Natural killer cell (primary cell): ENCODE measurements at regions not wholly inside any gene's neighbourhood (a gene's known extent, or its start where the extent isn't known, plus 50 kb on each side); places are given as distances from the start of the nearest gene placed in this dataset.
"Not testable (repeated sequence)": the region's sequence is repeated elsewhere in the genome, so short reads cannot be mapped to it uniquely, and the experiment has no call there.

ENCODE experiments used
- ATAC-seq, 3 donors: fragments of 150-1000 bp in 2 of 3; fragments of 200-7000 bp in 1 of 3; cut with Tn5 transposase; 1 replicate in 1 of 3; 2 replicates in 2 of 3; pipeline ENCODE4 v1.10.0; 2021; ENCODE audit warnings: mild to moderate bottlenecking in 2 of 3, moderate library complexity in 2 of 3
- DNase-seq, 2 donors: peaks; one replicate each; pipeline versions ENCODE4 v3.0.0 to v3.0.0-alpha.2; 2013 to 2021; ENCODE audit warnings: mixed read lengths in 1 of 2
- H3K27ac ChIP-seq: one replicate; pipeline ENCODE4 v1.5.1; 2013; ENCODE audit warnings: mild to moderate bottlenecking, low read length
- H3K27me3 ChIP-seq: one replicate; pipeline ENCODE4 v1.6.1; 2013; ENCODE audit warnings: low read length; ENCODE audit not compliant: control insufficient read depth, insufficient read depth
- H3K36me3 ChIP-seq: one replicate; pipeline ENCODE4 v1.6.1; 2013; ENCODE audit warnings: low read length; ENCODE audit not compliant: control insufficient read depth, insufficient read depth
- H3K4me1 ChIP-seq: one replicate; pipeline ENCODE4 v1.6.1; 2013; ENCODE audit warnings: low read length; ENCODE audit not compliant: control insufficient read depth, insufficient read depth
- H3K4me3 ChIP-seq: one replicate; pipeline ENCODE4 v1.5.1; 2013; ENCODE audit warnings: low read length
- H3K9me3 ChIP-seq: one replicate; pipeline ENCODE4 v1.6.1; 2013; ENCODE audit warnings: low read length; ENCODE audit not compliant: control insufficient read depth, insufficient read depth
- H3K27ac Mint-ChIP-seq, 2 donors: one replicate each; pipeline ENCODE4 v1.8.0; 2022; ENCODE audit warnings: mild to moderate bottlenecking in 2 of 2, mixed read lengths in 2 of 2, moderate library complexity in 1 of 2
- H3K27me3 Mint-ChIP-seq, 2 donors: one replicate each; pipeline ENCODE4 v1.8.0; 2022; ENCODE audit warnings: low read depth in 2 of 2, mixed read lengths in 2 of 2
- H3K36me3 Mint-ChIP-seq: one replicate; pipeline ENCODE4 v1.8.0; 2022; ENCODE audit warnings: mixed read lengths
- H3K4me1 Mint-ChIP-seq, 2 donors: one replicate each; pipeline ENCODE4 v1.8.0; 2022; ENCODE audit warnings: mixed read lengths in 2 of 2
- H3K4me3 Mint-ChIP-seq: one replicate; pipeline ENCODE4 v1.8.0; 2022; ENCODE audit warnings: mild to moderate bottlenecking, moderate library complexity, mixed read lengths
- H3K9me3 Mint-ChIP-seq, 2 donors: one replicate each; pipeline ENCODE4 v1.8.0; 2022; ENCODE audit warnings: mixed read lengths in 2 of 2
- CTCF ChIP-seq: fragments of 200-600 bp; IDR thresholded peaks from one replicate; pipeline ENCODE4 v1.8.0; 2022; ENCODE audit warnings: antibody characterized with exemption
- WGBS: methylation state at CpG from one replicate; pipeline ENCODE4 v1.1.7; 2013; ENCODE audit warnings: missing lambda C conversion rate; ENCODE audit not compliant: insufficient coverage; 5-methylcytosine and 5-hydroxymethylcytosine counted together
- intact Hi-C: fragments of 100-400 bp; cut with micrococcal nuclease; formaldehyde crosslinking; loops from one replicate; pipeline ENCODE4 v1.14.2; 2022

- Mint-ChIP-seq H3K4me1 (no peaks in the 10 kb centered on the region), H3K36me3 (no peaks in the 10 kb centered on the region), H3K4me3 (no peak overlapping the region), H3K9me3 (no peaks in the 10 kb centered on the region), H3K27ac (no peak overlapping the region), H3K27me3 (peaks cover 4 to 13% of the 10 kb centered on the region in 2 donors)
- H3K9me3 ChIP-seq, result no peaks in the 10 kb centered on the region
- no peaks in the 10 kb centered on the region for H3K4me1 ChIP-seq
- no peaks in the 10 kb centered on the region for H3K36me3 ChIP-seq
- 67% methylated on average over 1 of the region's 1 CpG for WGBS
- intact Hi-C loops, result no loop called here
- no peak for DNase-seq
- no peak for TF ChIP-seq CTCF
- ATAC-seq, result no peak
- H3K4me3 ChIP-seq, result no peak overlapping the region
- no peaks in the 10 kb centered on the region for H3K27me3 ChIP-seq
- no peak overlapping the region for H3K27ac ChIP-seq
Observed at GRCh38 chr10:33481184-33481583, 146.7 kb upstream of the NRP1 start.

GRCh38 chr10:33480417-33480816 is 145.9 kb upstream of the NRP1 start:
- peaks cover 2 to 13% of the 10 kb centered on the region in 2 donors for H3K27me3 Mint-ChIP-seq
- H3K4me1 ChIP-seq, H3K4me1 Mint-ChIP-seq, H3K27ac ChIP-seq, H3K4me3 Mint-ChIP-seq, intact Hi-C loops, H3K9me3 Mint-ChIP-seq, H3K27me3 ChIP-seq, H3K36me3 ChIP-seq, H3K4me3 ChIP-seq, H3K36me3 Mint-ChIP-seq, ATAC-seq, DNase-seq, H3K27ac Mint-ChIP-seq, H3K9me3 ChIP-seq: not testable (repeated sequence)
- 93% methylated on average over 24 of the region's 24 CpGs for WGBS

- Mint-ChIP-seq H3K27ac (no peak overlapping the region), H3K27me3 (peaks cover 0 to 14% of the 10 kb centered on the region in 2 donors), H3K4me1 (no peaks in the 10 kb centered on the region), H3K4me3 (no peak overlapping the region), H3K36me3 (no peaks in the 10 kb centered on the region), H3K9me3 (no peaks in the 10 kb centered on the region)
- intact Hi-C loops, result no loop called here
- Histone ChIP-seq H3K27me3 (no peaks in the 10 kb centered on the region), H3K4me3 (no peak overlapping the region), H3K4me1 (no peaks in the 10 kb centered on the region), H3K9me3 (no peaks in the 10 kb centered on the region), H3K36me3 (no peaks in the 10 kb centered on the region), H3K27ac (no peak overlapping the region)
- 80% methylated on average over 5 of the region's 5 CpGs for WGBS
- no peak for TF ChIP-seq CTCF
- ATAC-seq (no peak), DNase-seq (no peak)
Observed at GRCh38 chr10:33478675-33479125, 144.2 kb upstream of the NRP1 start.

- intact Hi-C loops, result no loop called here
- H3K4me3 ChIP-seq, result no peak overlapping the region
- Mint-ChIP-seq H3K4me1 (no peaks in the 10 kb centered on the region), H3K27me3 (peaks cover 0 to 14% of the 10 kb centered on the region in 2 donors), H3K9me3 (peaks cover 0 to 2% of the 10 kb centered on the region in 2 donors), H3K27ac (no peak overlapping the region), H3K36me3 (no peaks in the 10 kb centered on the region), H3K4me3 (no peak overlapping the region)
- H3K27me3 ChIP-seq, result no peaks in the 10 kb centered on the region
- ATAC-seq, result no peak
- DNase-seq, result no peak
- H3K4me1 ChIP-seq, result no peaks in the 10 kb centered on the region
- H3K9me3 ChIP-seq, result no peaks in the 10 kb centered on the region
- H3K27ac ChIP-seq, result no peak overlapping the region
- no peak for TF ChIP-seq CTCF
- 84% methylated on average over 4 of the region's 5 CpGs for WGBS
- no peaks in the 10 kb centered on the region for H3K36me3 ChIP-seq
Observed at GRCh38 chr10:33478089-33478674, 143.7 kb upstream of the NRP1 start.
